Right cardiac atrium (tissue), 5 donors: ENCODE measurements at regions not wholly inside any gene's neighbourhood (a gene's known extent, or its start where the extent isn't known, plus 50 kb on each side); places are given as distances from the start of the nearest gene placed in this dataset.
A peak's percentile ranks its signal among the peaks of the same experiment; 100 is the strongest.
"Not testable (repeated sequence)": the region's sequence is repeated elsewhere in the genome, so short reads cannot be mapped to it uniquely, and the experiment has no call there.

Experiments
- ATAC-seq, 2 donors: fragments of 200-7000 bp; cut with Tn5 transposase; one replicate each; pipeline versions ENCODE4 v1.8.0 to v1.9.1; 2020; ENCODE audit warnings: moderate library complexity in 2 of 2, mild to moderate bottlenecking in 1 of 2
- DNase-seq, 3 donors: peaks; one replicate each; pipeline ENCODE4 v3.0.0-alpha.2; 2020
- H3K27ac ChIP-seq: one replicate; pipeline ENCODE4 v1.5.1; 2013; ENCODE audit warnings: mild to moderate bottlenecking, low read length, control low read depth, moderate library complexity
- H3K27me3 ChIP-seq: one replicate; pipeline ENCODE4 v1.6.1; 2013; ENCODE audit not compliant: control insufficient read depth, insufficient read depth
- H3K4me1 ChIP-seq: one replicate; pipeline ENCODE4 v1.6.1; 2013; ENCODE audit warnings: low read length; ENCODE audit not compliant: control insufficient read depth, insufficient read depth
- H3K4me3 ChIP-seq: one replicate; pipeline ENCODE4 v1.5.1; 2013; ENCODE audit warnings: low read length, control low read depth
- H3K9me3 ChIP-seq: one replicate; pipeline ENCODE4 v1.6.1; 2013; ENCODE audit warnings: low read length; ENCODE audit not compliant: control insufficient read depth
- WGBS: extraction: QIAGEN DNeasy Blood & Tissue Kit; methylation state at CpG from one replicate; pipeline ENCODE4 v1.1.7; 2013; 5-methylcytosine and 5-hydroxymethylcytosine counted together
- intact Hi-C, 4 donors: fragments of 100-400 bp; cut with DNase I; formaldehyde crosslinking; loops; one replicate each; pipeline versions ENCODE4 v1.11.0 to v1.14.0; 2022 to 2023
- donor health status: healthy with polysubstance abuse.
- donor health status: DM: no; HTN: yes; CAD: no.
- donor health status: DM: no; HTN: no; CAD: no.
- donor health status: DM: no; HTN: yes; CAD: no; lungs with severe emphysema.
- donor health status: DM: yes; HTN: yes; CAD: no.

DNA sequence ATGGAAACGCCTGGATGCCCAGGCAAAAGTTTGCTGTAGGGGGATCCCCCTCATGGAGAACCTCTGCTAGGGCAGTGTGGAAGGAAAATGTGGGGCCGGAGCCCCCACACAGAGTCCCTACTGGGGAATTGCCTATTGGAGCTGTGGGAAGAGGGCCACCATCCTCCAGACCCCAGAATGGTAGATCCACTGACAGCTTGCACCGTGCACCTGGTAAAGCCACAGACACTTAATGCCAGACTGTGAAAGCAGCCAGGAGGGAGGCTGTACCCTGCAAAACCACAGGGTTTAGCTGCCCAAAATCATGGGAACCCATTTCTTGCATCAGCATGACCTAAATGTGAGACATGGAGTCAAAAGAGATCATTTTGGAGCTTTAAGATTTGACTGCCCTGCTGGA is 302.0 kb upstream of the ST8SIA4 start:
- DNase-seq, H3K27me3 ChIP-seq, H3K4me1 ChIP-seq, H3K27ac ChIP-seq, H3K9me3 ChIP-seq, intact Hi-C loops, ATAC-seq, H3K4me3 ChIP-seq: not testable (repeated sequence)
- 71% methylated on average over 3 of the region's 3 CpGs for WGBS

- WGBS: 77% methylated on average over 10 of the region's 10 CpGs
- intact Hi-C loops, ATAC-seq, H3K4me1 ChIP-seq, H3K4me3 ChIP-seq, H3K27ac ChIP-seq, H3K9me3 ChIP-seq, H3K27me3 ChIP-seq: not testable (repeated sequence)
- peak in 1 of 3 donors; percentile 7 for DNase-seq
Observed at GRCh38 chr5:101180365-101180764, 277.3 kb upstream of the ST8SIA4 start.

GRCh38 chr5:101176605-101177004 is 273.5 kb upstream of the ST8SIA4 start:
- intact Hi-C loops: no loop called here
- peaks cover 2% of the 10 kb centered on the region for H3K9me3 ChIP-seq
- no peaks in the 10 kb centered on the region for H3K27me3 ChIP-seq
- no peak overlapping the region for H3K27ac ChIP-seq
- ATAC-seq (no peak), DNase-seq (peak in 1 of 3 donors; percentile 21)
- 79% methylated on average over 3 of the region's 3 CpGs for WGBS
- no peak overlapping the region for H3K4me3 ChIP-seq
- no peaks in the 10 kb centered on the region for H3K4me1 ChIP-seq

DNA sequence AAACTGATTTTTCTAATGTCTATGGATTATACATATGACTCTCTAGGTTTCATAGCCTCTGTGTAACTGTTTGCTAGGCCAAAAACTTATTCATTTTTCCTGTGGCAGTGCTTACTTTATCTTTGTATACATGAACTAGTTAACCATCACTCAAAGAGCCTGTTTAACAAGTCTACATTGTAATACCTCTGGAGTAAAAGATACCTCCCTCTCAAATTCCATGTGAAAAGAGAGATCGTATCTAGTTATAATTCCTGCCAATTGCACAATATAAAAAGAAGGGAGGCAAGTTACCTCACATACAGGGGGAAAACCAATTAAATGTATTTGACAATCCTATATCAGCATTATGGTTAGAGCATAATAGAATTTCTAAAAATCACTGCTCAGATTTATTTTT is 271.9 kb upstream of the ST8SIA4 start:
- Histone ChIP-seq H3K4me3 (no peak overlapping the region), H3K27ac (no peak overlapping the region), H3K9me3 (peaks cover 2% of the 10 kb centered on the region), H3K4me1 (no peaks in the 10 kb centered on the region), H3K27me3 (no peaks in the 10 kb centered on the region)
- intact Hi-C loops: no loop called here
- ATAC-seq (no peak), DNase-seq (no peak)
- 72% methylated on average over 1 of the region's 1 CpG for WGBS

DNA sequence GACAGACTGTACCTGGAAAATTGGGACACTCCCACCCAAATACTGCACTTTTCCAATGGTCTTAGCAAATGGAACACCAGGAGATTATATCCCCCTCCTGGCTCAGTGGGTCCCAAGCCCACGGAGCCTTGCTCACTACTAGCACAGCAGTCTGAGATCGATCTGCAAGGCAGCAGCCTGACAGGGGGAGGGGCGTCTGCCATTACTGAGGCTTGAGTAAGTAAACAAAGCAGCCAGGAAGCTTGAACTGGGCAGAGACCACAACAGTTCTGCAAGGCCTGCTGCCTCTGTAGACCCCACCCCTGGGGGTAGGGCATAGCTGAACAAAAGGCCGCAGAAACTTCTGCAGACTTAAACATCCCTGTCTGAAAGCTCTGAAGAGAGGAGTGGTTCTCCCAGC is 260.0 kb upstream of the ST8SIA4 start:
- intact Hi-C loops: no loop called here
- Histone ChIP-seq H3K9me3 (no peaks in the 10 kb centered on the region), H3K27ac (no peak overlapping the region), H3K27me3 (no peaks in the 10 kb centered on the region), H3K4me3 (no peak overlapping the region), H3K4me1 (no peaks in the 10 kb centered on the region)
- no peak for ATAC-seq
- no peak for DNase-seq
- 84% methylated on average over 4 of the region's 4 CpGs for WGBS

GRCh38 chr5:101160002-101160401 is 256.9 kb upstream of the ST8SIA4 start:
- H3K4me1 ChIP-seq: no peaks in the 10 kb centered on the region
- H3K4me3 ChIP-seq: no peak overlapping the region
- no peak overlapping the region for H3K27ac ChIP-seq
- DNase-seq: no peak
- intact Hi-C loops: no loop called here
- 24% methylated on average over 1 of the region's 1 CpG for WGBS
- no peaks in the 10 kb centered on the region for H3K27me3 ChIP-seq
- ATAC-seq: no peak
- no peaks in the 10 kb centered on the region for H3K9me3 ChIP-seq

DNA sequence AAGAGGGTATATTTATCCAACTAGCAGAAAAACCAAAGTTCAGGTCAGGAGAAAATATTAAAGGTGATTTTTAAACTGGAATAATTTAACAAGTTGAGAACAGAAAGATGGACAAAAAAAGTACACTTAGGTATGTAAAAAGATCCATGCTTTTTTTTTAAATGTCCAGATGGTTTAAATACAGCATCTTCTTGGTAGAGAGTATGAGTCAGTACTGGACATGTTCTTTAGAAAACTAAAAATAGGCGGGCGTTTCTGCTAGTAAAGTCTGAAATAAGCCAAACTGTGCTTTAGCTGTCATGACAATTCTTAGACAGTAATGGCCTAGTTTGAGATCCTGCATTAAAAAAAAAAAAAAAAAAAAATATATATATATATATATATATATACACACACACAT is 255.9 kb upstream of the ST8SIA4 start:
- Histone ChIP-seq H3K4me1 (no peaks in the 10 kb centered on the region), H3K27ac (no peak overlapping the region), H3K27me3 (no peaks in the 10 kb centered on the region), H3K4me3 (no peak overlapping the region), H3K9me3 (no peaks in the 10 kb centered on the region)
- 58% methylated on average over 2 of the region's 2 CpGs for WGBS
- no peak for ATAC-seq
- DNase-seq: no peak
- intact Hi-C loops: no loop called here

DNA sequence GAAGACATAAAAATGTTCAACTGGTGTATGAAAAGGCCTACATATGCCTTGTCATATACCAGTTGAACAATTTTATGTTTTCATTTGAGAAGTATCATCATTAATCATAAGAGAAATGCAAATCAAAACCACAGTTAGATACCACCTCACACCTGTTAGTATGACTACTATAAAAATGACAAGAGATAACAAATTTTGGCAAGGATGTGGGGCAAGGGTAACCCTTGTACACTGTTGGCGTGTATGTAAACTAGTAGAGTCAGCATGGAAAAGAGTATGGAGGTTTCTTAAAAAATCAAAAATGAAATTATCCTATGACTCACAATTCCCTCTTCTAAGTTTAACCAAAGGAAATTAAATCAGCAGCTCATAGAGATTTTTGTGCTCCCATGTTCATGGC is 250.4 kb upstream of the ST8SIA4 start:
- Histone ChIP-seq H3K27ac (no peak overlapping the region), H3K4me3 (no peak overlapping the region), H3K27me3 (no peaks in the 10 kb centered on the region), H3K9me3 (no peaks in the 10 kb centered on the region), H3K4me1 (no peaks in the 10 kb centered on the region)
- no peak for DNase-seq
- WGBS: 88% methylated on average over 1 of the region's 1 CpG
- no peak for ATAC-seq
- intact Hi-C loops: no loop called here

DNA sequence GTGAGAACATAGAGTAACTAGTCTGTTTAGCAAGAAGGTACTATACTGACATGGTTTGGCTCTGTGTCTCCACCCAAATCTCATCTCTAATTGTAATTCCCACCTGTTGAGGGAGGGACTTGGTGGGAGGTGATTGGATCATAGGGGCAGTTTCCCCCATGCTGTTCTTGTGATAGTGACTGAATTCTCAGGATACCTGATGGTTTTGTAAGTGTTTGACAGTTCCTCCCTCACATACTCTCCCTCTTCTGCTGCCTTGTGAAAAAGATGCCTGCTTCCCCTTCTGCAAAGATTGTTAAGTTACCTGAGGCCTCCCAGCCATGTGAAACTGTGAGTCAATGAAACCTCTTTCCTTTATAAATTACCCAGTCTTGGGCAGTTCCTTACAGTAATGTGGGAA is 240.4 kb upstream of the ST8SIA4 start:
- ATAC-seq (no peak), DNase-seq (no peak)
- Histone ChIP-seq H3K4me1 (no peaks in the 10 kb centered on the region), H3K4me3 (no peak overlapping the region), H3K27ac (no peak overlapping the region), H3K27me3 (no peaks in the 10 kb centered on the region), H3K9me3 (no peaks in the 10 kb centered on the region)
- intact Hi-C loops: no loop called here

DNA sequence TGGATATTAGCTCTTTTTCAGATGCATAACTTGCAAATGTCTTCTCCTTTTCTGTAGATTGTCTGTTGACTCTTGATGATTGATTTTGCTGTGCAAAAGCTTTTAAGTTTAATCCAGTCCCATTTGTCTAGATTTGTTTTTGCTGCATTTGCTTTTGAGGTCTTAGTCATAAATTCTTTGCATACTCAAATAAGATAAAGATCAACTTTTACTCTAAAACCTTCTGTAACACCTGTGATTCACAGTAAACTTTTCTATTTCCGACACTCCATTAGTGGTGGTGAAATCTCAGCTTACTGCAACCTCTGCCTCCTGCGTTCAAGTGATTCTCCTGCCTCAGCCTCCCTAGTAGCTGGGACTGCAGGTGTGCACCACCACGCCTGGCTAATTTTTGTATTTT is 239.0 kb upstream of the ST8SIA4 start:
- intact Hi-C loops: no loop called here
- ATAC-seq (no peak), DNase-seq (no peak)
- Histone ChIP-seq H3K27ac (no peak overlapping the region), H3K9me3 (no peaks in the 10 kb centered on the region), H3K4me1 (no peaks in the 10 kb centered on the region), H3K4me3 (no peak overlapping the region), H3K27me3 (no peaks in the 10 kb centered on the region)
- 90% methylated on average over 3 of the region's 3 CpGs for WGBS

DNA sequence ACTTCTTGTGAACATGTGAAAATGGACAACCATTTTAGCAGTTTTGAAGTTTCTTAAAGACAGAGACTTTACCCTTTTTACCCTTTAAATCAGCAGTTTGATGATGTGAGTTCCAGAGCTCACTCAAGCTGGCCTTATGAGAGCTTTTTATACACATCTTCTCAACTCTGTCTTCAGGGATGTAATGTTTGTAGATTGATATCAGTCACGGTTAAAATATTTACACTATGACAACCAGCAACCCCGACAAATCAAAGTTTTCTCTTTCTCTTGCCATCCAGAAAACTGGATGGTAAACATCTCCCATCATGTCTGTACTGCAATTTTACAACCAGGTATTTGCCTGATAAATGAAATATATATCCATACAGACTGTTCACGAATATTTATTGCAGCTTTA is 233.4 kb upstream of the ST8SIA4 start:
- intact Hi-C loops: no loop called here
- H3K4me1 ChIP-seq: no peaks in the 10 kb centered on the region
- WGBS: 77% methylated on average over 3 of the region's 3 CpGs
- no peaks in the 10 kb centered on the region for H3K27me3 ChIP-seq
- DNase-seq: no peak
- no peak for ATAC-seq
- no peak overlapping the region for H3K4me3 ChIP-seq
- H3K27ac ChIP-seq: no peak overlapping the region
- H3K9me3 ChIP-seq: no peaks in the 10 kb centered on the region

- ATAC-seq: no peak
- DNase-seq: no peak
- no peaks in the 10 kb centered on the region for H3K27me3 ChIP-seq
- no peaks in the 10 kb centered on the region for H3K4me1 ChIP-seq
- WGBS: 91% methylated on average over 2 of the region's 2 CpGs
- no peaks in the 10 kb centered on the region for H3K9me3 ChIP-seq
- H3K4me3 ChIP-seq: no peak overlapping the region
- intact Hi-C loops: no loop called here
- H3K27ac ChIP-seq: no peak overlapping the region
Observed at GRCh38 chr5:101123363-101123762, 220.3 kb upstream of the ST8SIA4 start.
